HepG2 (cell line): ENCODE measurements at regions not wholly inside any gene's neighbourhood (a gene's known extent, or its start where the extent isn't known, plus 50 kb on each side); places are given as distances from the start of the nearest gene placed in this dataset.

Experiments
- BCL6 ChIP-seq: IDR thresholded peaks from 2 replicates; pipeline ENCODE4 v1.6.1; 2016; ENCODE audit warnings: missing genetic modification reagents, missing compliant biosample characterization
- ELF3 ChIP-seq: IDR thresholded peaks from 2 replicates; pipeline ENCODE4 v1.6.1; 2016; ENCODE audit warnings: missing genetic modification reagents, missing compliant biosample characterization
- GATAD2A ChIP-seq: IDR thresholded peaks from 2 replicates; pipeline ENCODE4 v1.6.1; 2016
- KLF6 ChIP-seq: IDR thresholded peaks from 2 replicates; pipeline ENCODE4 v1.8.0; 2016; ENCODE audit warnings: missing biosample characterization, missing genetic modification reagents
- KMT2A ChIP-seq: sonication (generic); formaldehyde crosslinking; IDR thresholded peaks from 2 replicates; pipeline ENCODE4 v1.4.0; 2020; ENCODE audit warnings: missing genetic modification reagents
- LCORL ChIP-seq, 2 experiments: fragments of 450-650 bp in 1 of 2; sonication (generic) in 1 of 2; formaldehyde crosslinking in 1 of 2; IDR thresholded peaks; 2 replicates each; pipeline versions ENCODE4 v1.5.0 to v1.6.1; 2017 to 2020; ENCODE audit warnings: antibody characterized with exemption in 1 of 2, missing genetic modification reagents in 1 of 2
- NFIC ChIP-seq: IDR thresholded peaks from 2 replicates; pipeline ENCODE4 v1.6.1; 2012; ENCODE audit warnings: mild to moderate bottlenecking, low read length, inconsistent platforms
- NONO ChIP-seq, 2 experiments: fragments of 450-650 bp in 1 of 2; sonication (generic) in 1 of 2; formaldehyde crosslinking in 1 of 2; IDR thresholded peaks in 1 of 2; conservative IDR thresholded peaks in 1 of 2; 2 replicates each; pipeline versions ENCODE4 v1.6.1 to v1.8.0; 2017 to 2022; ENCODE audit warnings: mild to moderate bottlenecking in 1 of 2, missing genetic modification reagents in 1 of 2, moderate library complexity in 1 of 2
- POLR2G ChIP-seq: fragments of 200-400 bp; formaldehyde crosslinking; IDR thresholded peaks from 2 replicates; pipeline ENCODE4 v1.6.1; 2018; ENCODE audit warnings: mild to moderate bottlenecking, low read depth, low read length, moderate library complexity
- SMC3 ChIP-seq: IDR thresholded peaks from 2 replicates; pipeline ENCODE4 v1.6.1; 2011; ENCODE audit warnings: low read length, improper control_type of control experiment
- SOX5 ChIP-seq: IDR thresholded peaks from 2 replicates; pipeline ENCODE4 v1.6.1; 2016; ENCODE audit warnings: borderline replicate concordance
- THYN1 ChIP-seq: sonication (generic); formaldehyde crosslinking; IDR thresholded peaks from 2 replicates; pipeline ENCODE4 v1.8.1; 2023; ENCODE audit warnings: low read depth, mild to moderate bottlenecking, moderate library complexity, missing genetic modification reagents, borderline replicate concordance
- ZNF331 ChIP-seq: sonication (generic); formaldehyde crosslinking; IDR thresholded peaks from 2 replicates; pipeline ENCODE4 v1.4.0; 2020; ENCODE audit warnings: missing genetic modification reagents
- ZNF44 ChIP-seq: sonication (generic); formaldehyde crosslinking; IDR thresholded peaks from 2 replicates; pipeline ENCODE4 v1.5.1; 2020; ENCODE audit warnings: mild to moderate bottlenecking, missing genetic modification reagents
- ZNF768 ChIP-seq: sonication (generic); formaldehyde crosslinking; IDR thresholded peaks from 2 replicates; pipeline ENCODE4 v1.4.0; 2020; ENCODE audit warnings: missing genetic modification reagents
- ZNF788 ChIP-seq: sonication (generic); formaldehyde crosslinking; IDR thresholded peaks from 2 replicates; pipeline ENCODE4 v1.5.0; 2020; ENCODE audit warnings: mild to moderate bottlenecking, missing genetic modification reagents, borderline replicate concordance
- ZNF839 ChIP-seq: sonication (generic); formaldehyde crosslinking; IDR thresholded peaks from 2 replicates; pipeline ENCODE4 v1.4.0; 2020; ENCODE audit warnings: missing genetic modification reagents, mild to moderate bottlenecking, borderline replicate concordance
- TF ChIP-seq, protein P1 (sequence below): IDR thresholded peaks from 2 replicates; pipeline ENCODE4 v1.6.1; 2018; ENCODE audit warnings: missing genetic modification reagents, mild to moderate bottlenecking, missing compliant biosample characterization
- TF ChIP-seq, protein P2 (sequence below): IDR thresholded peaks from 2 replicates; pipeline ENCODE4 v1.6.1; 2012; ENCODE audit warnings: low read depth, low read length, improper control_type of control experiment
- TF ChIP-seq, protein P3 (sequence below): sonication (generic); formaldehyde crosslinking; IDR thresholded peaks from 2 replicates; pipeline ENCODE4 v1.5.0; 2020; ENCODE audit warnings: mild to moderate bottlenecking, missing genetic modification reagents, borderline replicate concordance
- TF ChIP-seq, protein P4 (sequence below): sonication (generic); formaldehyde crosslinking; IDR thresholded peaks from 2 replicates; pipeline ENCODE4 v1.8.0; 2022; ENCODE audit warnings: mild to moderate bottlenecking, missing genetic modification reagents, borderline replicate concordance

DNA sequence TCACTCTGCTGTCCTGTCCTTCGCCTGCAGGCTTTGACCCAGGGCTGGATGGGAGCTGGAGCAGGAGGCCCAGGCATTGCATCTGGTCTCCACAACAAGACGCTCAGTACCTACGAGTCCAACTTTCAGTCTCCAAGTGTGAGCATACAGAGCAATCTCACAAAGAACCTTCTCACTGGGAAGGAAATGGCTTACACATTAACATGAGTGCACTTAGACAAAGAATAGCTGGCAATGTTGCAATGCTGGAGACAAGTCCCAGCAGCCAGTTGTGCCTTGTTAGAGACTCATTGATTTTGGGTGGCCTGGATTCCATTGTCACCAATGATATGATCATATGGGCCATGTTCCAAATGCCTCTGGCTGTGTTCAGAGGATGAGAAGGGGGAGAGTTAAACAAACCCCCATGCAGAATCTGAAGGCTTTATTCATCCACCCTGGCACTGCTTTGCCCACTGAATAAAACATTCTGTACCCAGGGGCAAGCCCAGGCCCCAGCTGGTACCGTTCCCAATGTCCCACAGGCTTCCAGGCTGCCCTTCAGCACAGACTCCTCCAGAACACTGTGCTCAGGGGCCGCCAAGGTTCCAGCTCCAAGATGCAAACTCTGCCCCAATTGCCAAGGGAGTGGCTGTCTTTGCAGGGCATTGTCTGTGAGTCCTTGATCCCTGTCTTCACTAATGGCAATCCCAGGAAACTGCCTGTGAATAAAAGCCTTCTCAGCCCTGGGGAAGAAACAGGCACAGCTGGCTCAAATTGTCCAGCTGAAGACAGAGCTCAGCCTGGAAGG lies 185.5 kb downstream of the HSD17B3 start (continued):
- TF ChIP-seq, protein P1, sequence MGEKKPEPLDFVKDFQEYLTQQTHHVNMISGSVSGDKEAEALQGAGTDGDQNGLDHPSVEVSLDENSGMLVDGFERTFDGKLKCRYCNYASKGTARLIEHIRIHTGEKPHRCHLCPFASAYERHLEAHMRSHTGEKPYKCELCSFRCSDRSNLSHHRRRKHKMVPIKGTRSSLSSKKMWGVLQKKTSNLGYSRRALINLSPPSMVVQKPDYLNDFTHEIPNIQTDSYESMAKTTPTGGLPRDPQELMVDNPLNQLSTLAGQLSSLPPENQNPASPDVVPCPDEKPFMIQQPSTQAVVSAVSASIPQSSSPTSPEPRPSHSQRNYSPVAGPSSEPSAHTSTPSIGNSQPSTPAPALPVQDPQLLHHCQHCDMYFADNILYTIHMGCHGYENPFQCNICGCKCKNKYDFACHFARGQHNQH (CRISPR knock-in tag), result no peak
- TF ChIP-seq KLF6 (no peak), GATAD2A (CRISPR knock-in tag) (peak; percentile 82), ZNF839 (CRISPR knock-in tag) (no peak), NONO (IDR thresholded peaks at IDR 0.05) (no peak), NONO (CRISPR knock-in tag; conservative IDR thresholded peaks at IDR 0.05) (peak; percentile 51; the same call in 1 of the 2 replicates), KMT2A (CRISPR knock-in tag) (no peak), LCORL (IDR thresholded peaks at IDR 0.05) (0 out of 2 replicates have a peak, but pooled peaks have one; percentile 11), LCORL (CRISPR knock-in tag; IDR thresholded peaks at IDR 0.05) (no peak; the same call in 1 of the 2 replicates), POLR2G (peak; percentile 42; the same call in 1 of the 2 replicates), ZNF331 (CRISPR knock-in tag) (peak; percentile 40; the same call in 1 of the 2 replicates), BCL6 (CRISPR knock-in tag) (peak; percentile 45; the same call in 1 of the 2 replicates), NFIC (peak; percentile 21; the same call in 1 of the 2 replicates), THYN1 (CRISPR knock-in tag) (no peak), ELF3 (0 out of 2 replicates have a peak, but pooled peaks have one; percentile 31), SOX5 (CRISPR knock-in tag) (peak; percentile 87), ZNF44 (CRISPR knock-in tag) (no peak), ZNF768 (CRISPR knock-in tag) (no peak), SMC3 (no peak), ZNF788 (CRISPR knock-in tag) (peak; percentile 47; the same call in 1 of the 2 replicates)
- TF ChIP-seq, protein P2, sequence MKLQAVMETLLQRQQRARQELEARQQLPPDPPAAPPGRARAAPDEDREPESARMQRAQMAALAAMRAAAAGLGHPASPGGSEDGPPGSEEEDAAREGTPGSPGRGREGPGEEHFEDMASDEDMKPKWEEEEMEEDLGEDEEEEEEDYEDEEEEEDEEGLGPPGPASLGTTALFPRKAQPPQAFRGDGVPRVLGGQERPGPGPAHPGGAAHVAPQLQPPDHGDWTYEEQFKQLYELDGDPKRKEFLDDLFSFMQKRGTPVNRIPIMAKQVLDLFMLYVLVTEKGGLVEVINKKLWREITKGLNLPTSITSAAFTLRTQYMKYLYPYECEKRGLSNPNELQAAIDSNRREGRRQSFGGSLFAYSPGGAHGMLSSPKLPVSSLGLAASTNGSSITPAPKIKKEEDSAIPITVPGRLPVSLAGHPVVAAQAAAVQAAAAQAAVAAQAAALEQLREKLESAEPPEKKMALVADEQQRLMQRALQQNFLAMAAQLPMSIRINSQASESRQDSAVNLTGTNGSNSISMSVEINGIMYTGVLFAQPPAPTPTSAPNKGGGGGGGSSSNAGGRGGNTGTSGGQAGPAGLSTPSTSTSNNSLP, result 0 out of 2 replicates have a peak, but pooled peaks have one; percentile 40
- TF ChIP-seq, protein P3, sequence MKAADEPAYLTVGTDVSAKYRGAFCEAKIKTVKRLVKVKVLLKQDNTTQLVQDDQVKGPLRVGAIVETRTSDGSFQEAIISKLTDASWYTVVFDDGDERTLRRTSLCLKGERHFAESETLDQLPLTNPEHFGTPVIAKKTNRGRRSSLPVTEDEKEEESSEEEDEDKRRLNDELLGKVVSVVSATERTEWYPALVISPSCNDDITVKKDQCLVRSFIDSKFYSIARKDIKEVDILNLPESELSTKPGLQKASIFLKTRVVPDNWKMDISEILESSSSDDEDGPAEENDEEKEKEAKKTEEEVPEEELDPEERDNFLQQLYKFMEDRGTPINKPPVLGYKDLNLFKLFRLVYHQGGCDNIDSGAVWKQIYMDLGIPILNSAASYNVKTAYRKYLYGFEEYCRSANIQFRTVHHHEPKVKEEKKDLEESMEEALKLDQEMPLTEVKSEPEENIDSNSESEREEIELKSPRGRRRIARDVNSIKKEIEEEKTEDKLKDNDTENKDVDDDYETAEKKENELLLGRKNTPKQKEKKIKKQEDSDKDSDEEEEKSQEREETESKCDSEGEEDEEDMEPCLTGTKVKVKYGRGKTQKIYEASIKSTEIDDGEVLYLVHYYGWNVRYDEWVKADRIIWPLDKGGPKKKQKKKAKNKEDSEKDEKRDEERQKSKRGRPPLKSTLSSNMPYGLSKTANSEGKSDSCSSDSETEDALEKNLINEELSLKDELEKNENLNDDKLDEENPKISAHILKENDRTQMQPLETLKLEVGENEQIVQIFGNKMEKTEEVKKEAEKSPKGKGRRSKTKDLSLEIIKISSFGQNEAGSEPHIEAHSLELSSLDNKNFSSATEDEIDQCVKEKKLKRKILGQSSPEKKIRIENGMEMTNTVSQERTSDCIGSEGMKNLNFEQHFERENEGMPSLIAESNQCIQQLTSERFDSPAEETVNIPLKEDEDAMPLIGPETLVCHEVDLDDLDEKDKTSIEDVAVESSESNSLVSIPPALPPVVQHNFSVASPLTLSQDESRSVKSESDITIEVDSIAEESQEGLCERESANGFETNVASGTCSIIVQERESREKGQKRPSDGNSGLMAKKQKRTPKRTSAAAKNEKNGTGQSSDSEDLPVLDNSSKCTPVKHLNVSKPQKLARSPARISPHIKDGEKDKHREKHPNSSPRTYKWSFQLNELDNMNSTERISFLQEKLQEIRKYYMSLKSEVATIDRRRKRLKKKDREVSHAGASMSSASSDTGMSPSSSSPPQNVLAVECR (CRISPR knock-in tag), result 0 out of 2 replicates have a peak, but pooled peaks have one; percentile 23
- TF ChIP-seq, protein P4, sequence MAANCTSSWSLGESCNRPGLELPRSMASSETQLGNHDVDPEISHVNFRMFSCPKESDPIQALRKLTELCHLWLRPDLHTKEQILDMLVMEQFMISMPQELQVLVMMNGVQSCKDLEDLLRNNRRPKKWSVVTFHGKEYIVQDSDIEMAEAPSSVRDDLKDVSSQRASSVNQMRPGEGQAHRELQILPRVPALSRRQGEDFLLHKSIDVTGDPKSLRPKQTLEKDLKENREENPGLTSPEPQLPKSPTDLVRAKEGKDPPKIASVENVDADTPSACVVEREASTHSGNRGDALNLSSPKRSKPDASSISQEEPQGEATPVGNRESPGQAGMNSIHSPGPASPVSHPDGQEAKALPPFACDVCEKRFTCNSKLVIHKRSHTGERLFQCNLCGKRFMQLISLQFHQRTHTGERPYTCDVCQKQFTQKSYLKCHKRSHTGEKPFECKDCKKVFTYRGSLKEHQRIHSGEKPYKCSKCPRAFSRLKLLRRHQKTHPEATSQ, result peak; percentile 44; the same call in 1 of the 2 replicates
